H9 (cell line): ENCODE measurements at regions not wholly inside any gene's neighbourhood (a gene's known extent, or its start where the extent isn't known, plus 50 kb on each side); places are given as distances from the start of the nearest gene placed in this dataset.

Experiments used
- DNase-seq: peaks from one replicate; pipeline ENCODE4 v3.0.0-alpha.2; 2017
- H2AFZ ChIP-seq: one replicate; pipeline ENCODE4 v1.6.1; 2013; ENCODE audit warnings: mild to moderate bottlenecking, low read length, control low read depth, moderate library complexity
- H2AK5ac ChIP-seq: 2 replicates; pipeline ENCODE4 v1.6.1; 2013; ENCODE audit warnings: low read length, control low read depth, mixed read lengths; ENCODE audit not compliant: insufficient read length
- H2BK120ac ChIP-seq: one replicate; pipeline ENCODE4 v1.6.1; 2013; ENCODE audit warnings: low read depth, mild to moderate bottlenecking, low read length, control low read depth, inconsistent platforms; ENCODE audit not compliant: poor library complexity, severe bottlenecking
- H2BK12ac ChIP-seq: 2 replicates; pipeline ENCODE4 v1.6.1; 2013; ENCODE audit warnings: low read length, control low read depth, mixed read lengths, low read depth; ENCODE audit not compliant: insufficient read length
- H2BK15ac ChIP-seq: 2 replicates; pipeline ENCODE4 v1.6.1; 2013; ENCODE audit warnings: low read depth, low read length, control low read depth
- H2BK20ac ChIP-seq: one replicate; pipeline ENCODE4 v1.6.1; 2013; ENCODE audit warnings: low read depth, mild to moderate bottlenecking, low read length, control low read depth, inconsistent platforms; ENCODE audit not compliant: poor library complexity, severe bottlenecking
- H2BK5ac ChIP-seq: 2 replicates; pipeline ENCODE4 v1.6.1; 2013; ENCODE audit warnings: low read length, control low read depth, mixed read lengths; ENCODE audit not compliant: insufficient read length
- H3K14ac ChIP-seq: 2 replicates; pipeline ENCODE4 v1.6.1; 2013; ENCODE audit warnings: low read length, control low read depth; ENCODE audit not compliant: insufficient read depth
- H3K18ac ChIP-seq: 2 replicates; pipeline ENCODE4 v1.6.1; 2013; ENCODE audit warnings: low read depth, mild to moderate bottlenecking, mixed read lengths, low read length, control low read depth; ENCODE audit not compliant: insufficient read length
- H3K23ac ChIP-seq: 2 replicates; pipeline ENCODE4 v1.6.1; 2013; ENCODE audit warnings: low read length, control low read depth, mixed read lengths, low read depth; ENCODE audit not compliant: insufficient read length
- H3K23me2 ChIP-seq: 2 replicates; pipeline ENCODE4 v1.6.1; 2013; ENCODE audit warnings: low read depth, mild to moderate bottlenecking, mixed read lengths, low read length, control low read depth; ENCODE audit not compliant: insufficient read length, poor library complexity, severe bottlenecking
- H3K27ac ChIP-seq: 2 replicates; pipeline ENCODE4 v1.5.1; 2013; ENCODE audit warnings: low read length, control low read depth, mixed read lengths, low read depth; ENCODE audit not compliant: insufficient read length
- H3K27me3 ChIP-seq: 2 replicates; pipeline ENCODE4 v1.6.1; 2013; ENCODE audit warnings: low read length, control low read depth, inconsistent platforms; ENCODE audit not compliant: insufficient read depth
- H3K4ac ChIP-seq: 2 replicates; pipeline ENCODE4 v1.6.1; 2013; ENCODE audit warnings: low read depth, mild to moderate bottlenecking, control low read depth, inconsistent platforms, low read length, moderate library complexity
- H3K4me1 ChIP-seq: 2 replicates; pipeline ENCODE4 v1.6.1; 2013; ENCODE audit warnings: low read length, control low read depth, inconsistent platforms; ENCODE audit not compliant: insufficient read depth
- H3K4me2 ChIP-seq: 2 replicates; pipeline ENCODE4 v1.6.1; 2013; ENCODE audit warnings: low read length, control low read depth, mixed read lengths; ENCODE audit not compliant: insufficient read length, insufficient read depth
- H3K56ac ChIP-seq: 2 replicates; pipeline ENCODE4 v1.6.1; 2013; ENCODE audit warnings: low read depth, mild to moderate bottlenecking, mixed read lengths, low read length, control low read depth; ENCODE audit not compliant: insufficient read length
- H3K79me1 ChIP-seq: 2 replicates; pipeline ENCODE4 v1.6.1; 2013; ENCODE audit warnings: low read depth, mild to moderate bottlenecking, moderate library complexity, low read length, control low read depth, inconsistent platforms; ENCODE audit not compliant: insufficient read depth, poor library complexity, severe bottlenecking
- H3K79me2 ChIP-seq: 2 replicates; pipeline ENCODE4 v1.6.1; 2013; ENCODE audit warnings: low read length, control low read depth, inconsistent platforms; ENCODE audit not compliant: insufficient read depth
- H3K9ac ChIP-seq: 2 replicates; pipeline ENCODE4 v1.6.1; 2013; ENCODE audit warnings: low read length, control low read depth, mixed read lengths; ENCODE audit not compliant: insufficient read length; ENCODE audit errors: extremely low read depth
- H3K9me3 ChIP-seq: one replicate; pipeline ENCODE4 v1.6.1; 2013; ENCODE audit warnings: low read depth, low read length, inconsistent platforms; ENCODE audit not compliant: control insufficient read depth
- H3T11ph ChIP-seq: one replicate; pipeline ENCODE4 v1.6.1; 2013; ENCODE audit warnings: mild to moderate bottlenecking, low read length, control low read depth, inconsistent platforms
- H4K20me1 ChIP-seq: one replicate; pipeline ENCODE4 v1.6.1; 2013; ENCODE audit not compliant: control insufficient read depth, insufficient read length, insufficient read depth
- H4K5ac ChIP-seq: 2 replicates; pipeline ENCODE4 v1.6.1; 2013; ENCODE audit warnings: low read depth, mild to moderate bottlenecking, mixed read lengths, low read length, control low read depth; ENCODE audit not compliant: insufficient read length
- H4K8ac ChIP-seq: replicated peaks from 2 replicates; pipeline ENCODE4 v1.6.1; 2013; ENCODE audit warnings: low read length, control low read depth, mixed read lengths, low read depth; ENCODE audit not compliant: insufficient read length
- H4K91ac ChIP-seq: 2 replicates; pipeline ENCODE4 v1.6.1; 2013; ENCODE audit warnings: low read depth, mild to moderate bottlenecking, moderate library complexity, mixed read lengths, low read length, control low read depth; ENCODE audit not compliant: insufficient read length
- H3K27ac Mint-ChIP-seq, 3 experiments: 2 replicates in 2 of 3; 3 replicates in 1 of 3; pipeline ENCODE4 v1.8.0; 2020 to 2021; ENCODE audit warnings: mixed read lengths in 3 of 3, mild to moderate bottlenecking in 1 of 3, moderate library complexity in 1 of 3
- H3K27me3 Mint-ChIP-seq: 2 replicates; pipeline ENCODE4 v1.8.0; 2021; ENCODE audit warnings: low read depth, mild to moderate bottlenecking, moderate library complexity, mixed read lengths
- H3K36me3 Mint-ChIP-seq, 3 experiments: 2 replicates in 2 of 3; 3 replicates in 1 of 3; pipeline ENCODE4 v1.8.0; 2020 to 2021; ENCODE audit warnings: low read depth in 3 of 3, mixed read lengths in 3 of 3; ENCODE audit not compliant: insufficient read depth in 1 of 3
- H3K4me1 Mint-ChIP-seq, 2 experiments: 2 replicates each; pipeline ENCODE4 v1.8.0; 2020; ENCODE audit warnings: mixed read lengths in 2 of 2
- H3K4me3 Mint-ChIP-seq, 2 experiments: 2 replicates in 1 of 2; 3 replicates in 1 of 2; pipeline ENCODE4 v1.8.0; 2020 to 2021; ENCODE audit warnings: mild to moderate bottlenecking in 2 of 2, mixed read lengths in 2 of 2, moderate library complexity in 1 of 2
- H3K9me3 Mint-ChIP-seq, 2 experiments: 2 replicates in 1 of 2; 3 replicates in 1 of 2; pipeline ENCODE4 v1.8.0; 2020; ENCODE audit warnings: mild to moderate bottlenecking in 2 of 2, mixed read lengths in 2 of 2, moderate library complexity in 1 of 2
- WGBS: extraction: QIAGEN DNeasy Blood & Tissue Kit; methylation state at CpG from one replicate; pipeline ENCODE4 v1.1.7; 2013; ENCODE audit warnings: missing lambda C conversion rate, low lambda C conversion rate, mixed read lengths; ENCODE audit not compliant: insufficient read length; ENCODE audit errors: extremely low coverage; 5-methylcytosine and 5-hydroxymethylcytosine counted together
- TF ChIP-seq, protein P1 (sequence below): fragments of 200-600 bp; sonication (generic); conservative IDR thresholded peaks from 3 replicates; pipeline ENCODE4 v1.8.0; 2021; ENCODE audit warnings: antibody characterized with exemption, mild to moderate bottlenecking

DNA sequence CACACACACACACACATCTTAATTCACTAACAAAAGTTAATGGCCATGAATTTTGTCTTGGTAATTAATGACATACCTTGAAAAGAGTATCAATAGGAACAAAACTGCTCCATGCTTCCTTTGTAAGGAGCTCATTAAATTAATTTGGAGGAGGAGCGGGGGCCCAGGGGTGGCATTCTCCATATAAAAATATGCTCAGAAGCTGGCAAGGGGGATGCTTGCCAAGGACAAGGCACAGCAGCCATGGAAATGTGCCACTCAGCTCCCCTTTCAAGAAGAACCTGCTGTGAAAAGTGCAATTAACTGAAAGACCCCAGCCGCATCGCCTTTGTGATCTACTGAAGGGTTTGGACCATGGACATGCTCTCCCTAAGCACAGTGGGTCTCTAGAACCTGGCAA, 385.9 kb upstream of the API5 start:
- Histone ChIP-seq H2AK5ac (no peak overlapping the region), H3K4me1 (no peaks in the 10 kb centered on the region; the same call in 1 of the 2 replicates), H3K4me2 (no peak overlapping the region), H3K56ac (no peak overlapping the region), H4K8ac (no peak overlapping the region), H3K27me3 (no peaks in the 10 kb centered on the region), H3K14ac (no peak overlapping the region), H3K4ac (no peak overlapping the region), H4K91ac (no peak overlapping the region), H3T11ph (no peak overlapping the region), H3K9ac (no peak overlapping the region), H3K18ac (no peak overlapping the region), H3K79me1 (no peaks in the 10 kb centered on the region), H2BK5ac (no peak overlapping the region), H2BK12ac (no peak overlapping the region), H3K23ac (no peak overlapping the region), H3K23me2 (no peaks in the 10 kb centered on the region), H3K27ac (no peak overlapping the region), H2BK15ac (no peak overlapping the region), H4K5ac (no peak overlapping the region), H4K20me1 (no peaks in the 10 kb centered on the region), H2BK20ac (no peak overlapping the region), H2AFZ (no peak overlapping the region), H3K79me2 (no peaks in the 10 kb centered on the region), H3K9me3 (no peaks in the 10 kb centered on the region), H2BK120ac (no peak overlapping the region)
- peaks cover 0 to 2% (median 2%) of the 10 kb centered on the region in 3 experiments; a peak in 3 of 7 replicates for H3K36me3 Mint-ChIP-seq
- no peak overlapping the region for H3K4me3 Mint-ChIP-seq
- no CpG with 5 or more reads among the region's 3 CpGs for WGBS
- no peak for DNase-seq
- TF ChIP-seq, protein P1, sequence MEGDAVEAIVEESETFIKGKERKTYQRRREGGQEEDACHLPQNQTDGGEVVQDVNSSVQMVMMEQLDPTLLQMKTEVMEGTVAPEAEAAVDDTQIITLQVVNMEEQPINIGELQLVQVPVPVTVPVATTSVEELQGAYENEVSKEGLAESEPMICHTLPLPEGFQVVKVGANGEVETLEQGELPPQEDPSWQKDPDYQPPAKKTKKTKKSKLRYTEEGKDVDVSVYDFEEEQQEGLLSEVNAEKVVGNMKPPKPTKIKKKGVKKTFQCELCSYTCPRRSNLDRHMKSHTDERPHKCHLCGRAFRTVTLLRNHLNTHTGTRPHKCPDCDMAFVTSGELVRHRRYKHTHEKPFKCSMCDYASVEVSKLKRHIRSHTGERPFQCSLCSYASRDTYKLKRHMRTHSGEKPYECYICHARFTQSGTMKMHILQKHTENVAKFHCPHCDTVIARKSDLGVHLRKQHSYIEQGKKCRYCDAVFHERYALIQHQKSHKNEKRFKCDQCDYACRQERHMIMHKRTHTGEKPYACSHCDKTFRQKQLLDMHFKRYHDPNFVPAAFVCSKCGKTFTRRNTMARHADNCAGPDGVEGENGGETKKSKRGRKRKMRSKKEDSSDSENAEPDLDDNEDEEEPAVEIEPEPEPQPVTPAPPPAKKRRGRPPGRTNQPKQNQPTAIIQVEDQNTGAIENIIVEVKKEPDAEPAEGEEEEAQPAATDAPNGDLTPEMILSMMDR, result no peak
- no peaks in the 10 kb centered on the region for H3K4me1 Mint-ChIP-seq
- H3K27ac Mint-ChIP-seq, result no peak overlapping the region
- peaks cover 4% of the 10 kb centered on the region; the same call in 1 of the 2 replicates for H3K27me3 Mint-ChIP-seq
- H3K9me3 Mint-ChIP-seq, result peaks cover 6 to 10% of the 10 kb centered on the region in 2 experiments; a peak in 3 of 5 replicates
